ENCODE measurements at regions not wholly inside any gene's neighbourhood (a gene's known extent, or its start where the extent isn't known, plus 50 kb on each side); places are given as distances from the start of the nearest gene placed in this dataset.
"Not testable (repeated sequence)": the region's sequence is repeated elsewhere in the genome, so short reads cannot be mapped to it uniquely, and the experiment has no call there.

GRCh38 chr5:101047181-101047580 lies 144.1 kb upstream of the ST8SIA4 start:
- 26% methylated on average over 2 of the region's 2 CpGs for WGBS, 2 experiments (ENCODE audit: low coverage in 1 of 2, low lambda C conversion rate in 2 of 2, missing lambda C conversion rate in 2 of 2)
- no peak overlapping the region for H3K9ac ChIP-seq
- no peaks in the 10 kb centered on the region for H3K9me2 ChIP-seq (ENCODE audit: insufficient read depth)
- H3K4me1 ChIP-seq (ENCODE audit: insufficient read depth), result no peaks in the 10 kb centered on the region
- TF ChIP-seq EZH2phosphoT487 (IDR thresholded peaks at IDR 0.05; ENCODE audit: insufficient read depth, low read depth) (no peak), EZH2 (IDR thresholded peaks at IDR 0.05; ENCODE audit: insufficient read depth, poor library complexity, severe bottlenecking) (no peak)
- no peak overlapping the region for H3K27ac ChIP-seq
- H3K4me3 ChIP-seq, result no peak overlapping the region
- no peaks in the 10 kb centered on the region for H3K27me3 ChIP-seq (replicated peaks; ENCODE audit: insufficient read depth)
- no peak overlapping the region for H3K4me2 ChIP-seq (ENCODE audit: unreplicated experiment)
- H3F3A ChIP-seq (ENCODE audit: insufficient read depth), result no peaks in the 10 kb centered on the region
- no peak overlapping the region for H2AFZ ChIP-seq
- H3K36me3 ChIP-seq (ENCODE audit: low read depth), result no peaks in the 10 kb centered on the region
- H3K9me3 ChIP-seq (ENCODE audit: low read depth), result no peaks in the 10 kb centered on the region
- no peaks in the 10 kb centered on the region for H3K79me2 ChIP-seq (ENCODE audit: insufficient read depth)
- in situ Hi-C loops (cut with MboI), result no loop called here
- DNase-seq, result peak; percentile 3
- no peaks in the 10 kb centered on the region for H4K20me1 ChIP-seq (ENCODE audit: insufficient read depth)

GRCh38 chr5:101045689-101046088 lies 142.6 kb upstream of the ST8SIA4 start:
- H3F3A ChIP-seq (ENCODE audit: insufficient read depth), result no peaks in the 10 kb centered on the region
- no peaks in the 10 kb centered on the region for H3K4me1 ChIP-seq (ENCODE audit: insufficient read depth)
- in situ Hi-C loops (cut with MboI), result no loop called here
- H4K20me1 ChIP-seq (ENCODE audit: insufficient read depth), result no peaks in the 10 kb centered on the region
- H3K36me3 ChIP-seq (ENCODE audit: low read depth), result no peaks in the 10 kb centered on the region
- no peaks in the 10 kb centered on the region for H3K9me3 ChIP-seq (ENCODE audit: low read depth)
- no peak overlapping the region for H2AFZ ChIP-seq
- H3K27me3 ChIP-seq (replicated peaks; ENCODE audit: insufficient read depth), result no peaks in the 10 kb centered on the region
- no peak overlapping the region for H3K4me3 ChIP-seq
- H3K79me2 ChIP-seq (ENCODE audit: insufficient read depth), result no peaks in the 10 kb centered on the region
- no peaks in the 10 kb centered on the region for H3K9me2 ChIP-seq (ENCODE audit: insufficient read depth)
- 31 to 44% methylated on average over 3 of the region's 3 CpGs for WGBS, 2 experiments (ENCODE audit: low coverage in 1 of 2, low lambda C conversion rate in 2 of 2, missing lambda C conversion rate in 2 of 2)
- no peak overlapping the region for H3K4me2 ChIP-seq (ENCODE audit: unreplicated experiment)
- TF ChIP-seq EZH2phosphoT487 (IDR thresholded peaks at IDR 0.05; ENCODE audit: insufficient read depth, low read depth), result no peak
- no peak for TF ChIP-seq EZH2 (IDR thresholded peaks at IDR 0.05; ENCODE audit: insufficient read depth, poor library complexity, severe bottlenecking)
- no peak overlapping the region for H3K9ac ChIP-seq
- peak; percentile 17 for DNase-seq
- no peak overlapping the region for H3K27ac ChIP-seq

- H3K79me2 ChIP-seq (ENCODE audit: insufficient read depth); H3K27ac ChIP-seq: not testable (repeated sequence)
These were observed 136.9 kb upstream of the ST8SIA4 start for GRCh38 chr5:101040002-101040401.

GRCh38 chr5:101036778-101037177 lies 133.7 kb upstream of the ST8SIA4 start:
- Histone ChIP-seq H3K27me3 (replicated peaks; ENCODE audit: insufficient read depth) (no peaks in the 10 kb centered on the region; the same call in 1 of the 2 replicates), H3K79me2 (ENCODE audit: insufficient read depth) (no peaks in the 10 kb centered on the region), H3F3A (ENCODE audit: insufficient read depth) (no peaks in the 10 kb centered on the region), H3K9me3 (ENCODE audit: low read depth) (no peaks in the 10 kb centered on the region), H3K9ac (no peak overlapping the region), H3K4me3 (no peak overlapping the region), H2AFZ (no peak overlapping the region; the same call in 1 of the 2 replicates), H4K20me1 (ENCODE audit: insufficient read depth) (no peaks in the 10 kb centered on the region), H3K27ac (no peak overlapping the region), H3K4me1 (ENCODE audit: insufficient read depth) (no peaks in the 10 kb centered on the region), H3K9me2 (ENCODE audit: insufficient read depth) (no peaks in the 10 kb centered on the region), H3K36me3 (ENCODE audit: low read depth) (no peaks in the 10 kb centered on the region), H3K4me2 (ENCODE audit: unreplicated experiment) (no peak overlapping the region)
- TF ChIP-seq EZH2 (IDR thresholded peaks at IDR 0.05; ENCODE audit: insufficient read depth, poor library complexity, severe bottlenecking) (no peak), EZH2phosphoT487 (IDR thresholded peaks at IDR 0.05; ENCODE audit: insufficient read depth, low read depth) (no peak)
- no peak for DNase-seq
- in situ Hi-C loops (cut with MboI), result no loop called here
- WGBS, 2 experiments (ENCODE audit: low coverage in 1 of 2, low lambda C conversion rate in 2 of 2, missing lambda C conversion rate in 2 of 2), result 17 to 21% methylated on average over 4 of the region's 4 CpGs

More at GRCh38 chr5:101040002-101040401, 136.9 kb upstream of the ST8SIA4 start:
- H3K4me2 ChIP-seq (ENCODE audit: unreplicated experiment); H3K27me3 ChIP-seq (replicated peaks; ENCODE audit: insufficient read depth); H3K36me3 ChIP-seq (ENCODE audit: low read depth); H4K20me1 ChIP-seq (ENCODE audit: insufficient read depth); H3F3A ChIP-seq (ENCODE audit: insufficient read depth); H3K4me1 ChIP-seq (ENCODE audit: insufficient read depth); H3K4me3 ChIP-seq; H2AFZ ChIP-seq; H3K9me2 ChIP-seq (ENCODE audit: insufficient read depth); in situ Hi-C loops (cut with MboI); H3K9ac ChIP-seq; DNase-seq; H3K9me3 ChIP-seq (ENCODE audit: low read depth): not testable (repeated sequence)

- Histone ChIP-seq H4K20me1 (ENCODE audit: insufficient read depth) (no peaks in the 10 kb centered on the region), H3K79me2 (ENCODE audit: insufficient read depth) (no peaks in the 10 kb centered on the region), H3K9ac (no peak overlapping the region), H3K4me2 (ENCODE audit: unreplicated experiment) (no peak overlapping the region), H3K9me2 (ENCODE audit: insufficient read depth) (no peaks in the 10 kb centered on the region), H3K4me3 (no peak overlapping the region), H3K36me3 (ENCODE audit: low read depth) (no peaks in the 10 kb centered on the region), H3K9me3 (ENCODE audit: low read depth) (no peaks in the 10 kb centered on the region), H3K27ac (no peak overlapping the region), H3K4me1 (ENCODE audit: insufficient read depth) (no peaks in the 10 kb centered on the region), H3K27me3 (replicated peaks; ENCODE audit: insufficient read depth) (no peaks in the 10 kb centered on the region; the same call in 1 of the 2 replicates), H2AFZ (no peak overlapping the region), H3F3A (ENCODE audit: insufficient read depth) (no peaks in the 10 kb centered on the region)
- no peak for DNase-seq
- TF ChIP-seq EZH2phosphoT487 (IDR thresholded peaks at IDR 0.05; ENCODE audit: insufficient read depth, low read depth) (no peak), EZH2 (IDR thresholded peaks at IDR 0.05; ENCODE audit: insufficient read depth, poor library complexity, severe bottlenecking) (no peak)
- in situ Hi-C loops (cut with MboI), result no loop called here
- 56 to 69% methylated on average over 3 of the region's 3 CpGs for WGBS, 2 experiments (ENCODE audit: low coverage in 1 of 2, low lambda C conversion rate in 2 of 2, missing lambda C conversion rate in 2 of 2)
These were observed 132.3 kb upstream of the ST8SIA4 start for GRCh38 chr5:101035425-101035824.

Measured in GM23248 (cell line).